A549 (cell line): ENCODE measurements at regions not wholly inside any gene's neighbourhood (a gene's known extent, or its start where the extent isn't known, plus 50 kb on each side); places are given as distances from the start of the nearest gene placed in this dataset.

Source experiments
- ATAC-seq, 2 experiments: fragments of 200-7000 bp in 1 of 2; fragments of >200 bp in 1 of 2; cut with Nextera tagmentation in 1 of 2; cut with Tn5 transposase in 1 of 2; 3 replicates each; pipeline versions ENCODE4 v1.8.0 to v1.9.1; 2018 to 2020; ENCODE audit warnings: mild to moderate bottlenecking in 1 of 2, moderate library complexity in 1 of 2
- CTCF ChIA-PET: fragments of 300-600 bp; sonication (Branson Sonifier 250); formaldehyde crosslinking; extraction: SDS; loops from one replicate; lab custom pipeline; 2021; ENCODE audit warnings: antibody characterized with exemption, inconsistent platforms; lab: Yijun Ruan, JAX
- POLR2A ChIA-PET: fragments of 350-600 bp; formaldehyde crosslinking; extraction: SDS; loops from one replicate; lab custom pipeline; 2021; ENCODE audit warnings: antibody characterized with exemption, inconsistent platforms; lab: Yijun Ruan, JAX
- DNase-seq, 2 experiments: peaks; one replicate each; pipeline versions ENCODE4 v3.0.0 to v3.0.0-alpha.2; 2011 to 2016; ENCODE audit warnings: low read depth in 1 of 2, low spot score in 1 of 2
- FAIRE-seq: peaks from 2 replicates; lab custom pipeline; 2011; peaks lifted over from hg19 to GRCh38; lab: Jason Lieb, UNC
- H3K27ac ChIP-seq, 2 experiments: fragments of >200 bp; sonication (Bioruptor Twin); formaldehyde crosslinking; 3 replicates each; pipeline ENCODE4 v1.5.1; 2016 to 2017
- H3K4me1 ChIP-seq: fragments of >200 bp; sonication (Bioruptor Twin); formaldehyde crosslinking; 3 replicates; pipeline ENCODE4 v1.6.1; 2016
- H3K4me2 ChIP-seq: fragments of >200 bp; sonication (Bioruptor Twin); formaldehyde crosslinking; 3 replicates; pipeline ENCODE4 v1.6.1; 2016
- H3K4me3 ChIP-seq: fragments of >200 bp; sonication (Bioruptor Twin); formaldehyde crosslinking; 3 replicates; pipeline ENCODE4 v1.5.1; 2016
- H3K9me3 ChIP-seq: fragments of >200 bp; sonication (Bioruptor Twin); formaldehyde crosslinking; 3 replicates; pipeline ENCODE4 v1.6.1; 2016
- BCL3 ChIP-seq: fragments of >200 bp; sonication (Bioruptor Twin); formaldehyde crosslinking; IDR thresholded peaks from 3 replicates; pipeline ENCODE4 v1.6.1; 2016
- BHLHE40 ChIP-seq: IDR thresholded peaks from 2 replicates; pipeline ENCODE4 v1.6.1; 2012; ENCODE audit warnings: low read depth, low read length, inconsistent platforms
- CBX8 ChIP-seq: fragments of 200-600 bp; sonication (generic); IDR thresholded peaks from 2 replicates; pipeline ENCODE4 v1.6.1; 2016
- EHF ChIP-seq: fragments of 250-450 bp; sonication (Bioruptor Pico); IDR thresholded peaks from 2 replicates; pipeline ENCODE4 v1.5.0; 2020; ENCODE audit warnings: mild to moderate bottlenecking
- ELK1 ChIP-seq: fragments of 150-350 bp; IDR thresholded peaks from 2 replicates; pipeline ENCODE4 v1.6.1; 2014; ENCODE audit warnings: low read depth, mild to moderate bottlenecking, low read length
- FOSB ChIP-seq: fragments of 250-450 bp; sonication (Bioruptor Pico); IDR thresholded peaks from 2 replicates; pipeline ENCODE4 v1.5.0; 2020; ENCODE audit warnings: mild to moderate bottlenecking, moderate library complexity
- FOXS1 ChIP-seq: fragments of 250-450 bp; sonication (Bioruptor Pico); IDR thresholded peaks from 2 replicates; pipeline ENCODE4 v1.5.0; 2020; ENCODE audit warnings: mild to moderate bottlenecking, moderate library complexity
- GATA3 ChIP-seq: IDR thresholded peaks from 2 replicates; pipeline ENCODE4 v1.6.1; 2012; ENCODE audit warnings: borderline replicate concordance
- HES2 ChIP-seq: fragments of >200 bp; sonication (Bioruptor Twin); formaldehyde crosslinking; IDR thresholded peaks from 2 replicates; pipeline ENCODE4 v1.6.1; 2016
- HEYL ChIP-seq: fragments of 250-450 bp; sonication (Bioruptor Pico); IDR thresholded peaks from 2 replicates; pipeline ENCODE4 v1.8.0; 2021; ENCODE audit warnings: mild to moderate bottlenecking, moderate library complexity
- HMGXB4 ChIP-seq: fragments of 250-450 bp; sonication (Bioruptor Pico); IDR thresholded peaks from 2 replicates; pipeline ENCODE4 v1.5.0; 2021; ENCODE audit warnings: mild to moderate bottlenecking, moderate library complexity, borderline replicate concordance
- HOXA7 ChIP-seq: fragments of 250-450 bp; sonication (Bioruptor Pico); IDR thresholded peaks from 2 replicates; pipeline ENCODE4 v1.5.0; 2020; ENCODE audit warnings: mild to moderate bottlenecking, moderate library complexity
- HOXB5 ChIP-seq: fragments of 250-450 bp; sonication (Bioruptor Pico); IDR thresholded peaks from 2 replicates; pipeline ENCODE4 v1.5.0; 2020; ENCODE audit warnings: mild to moderate bottlenecking, moderate library complexity
- JUNB ChIP-seq: fragments of >200 bp; sonication (Bioruptor Twin); formaldehyde crosslinking; IDR thresholded peaks from 2 replicates; pipeline ENCODE4 v1.6.1; 2016
- KDM1A ChIP-seq: fragments of 200-600 bp; sonication (generic); IDR thresholded peaks from 2 replicates; pipeline ENCODE4 v1.6.1; 2016; ENCODE audit warnings: low read depth, mild to moderate bottlenecking
- MAX ChIP-seq: IDR thresholded peaks from 2 replicates; pipeline ENCODE4 v1.6.1; 2012
- MAZ ChIP-seq: fragments of 150-350 bp; IDR thresholded peaks from 2 replicates; pipeline ENCODE4 v1.6.1; 2014; ENCODE audit warnings: antibody characterized with exemption, low read depth, low read length, borderline replicate concordance
- NR3C1 ChIP-seq: fragments of >200 bp; sonication (Bioruptor Twin); formaldehyde crosslinking; IDR thresholded peaks from 3 replicates; pipeline ENCODE4 v1.6.1; 2017
- PBX3 ChIP-seq: IDR thresholded peaks from 2 replicates; pipeline ENCODE4 v1.6.1; 2012
- POLR2AphosphoS2 ChIP-seq: conservative IDR thresholded peaks from 2 replicates; pipeline ENCODE4 v1.6.1; 2012; ENCODE audit warnings: low read length, improper control_type of control experiment, inconsistent platforms
- RARB ChIP-seq: fragments of 250-450 bp; sonication (Bioruptor Pico); IDR thresholded peaks from 2 replicates; pipeline ENCODE4 v1.8.0; 2021; ENCODE audit warnings: mild to moderate bottlenecking, moderate library complexity
- SMC3 ChIP-seq: fragments of >200 bp; sonication (Bioruptor Twin); formaldehyde crosslinking; IDR thresholded peaks from 3 replicates; pipeline ENCODE4 v1.6.1; 2018; ENCODE audit warnings: inconsistent platforms
- SREBF2 ChIP-seq: fragments of 450-650 bp; IDR thresholded peaks from 2 replicates; pipeline ENCODE4 v1.6.1; 2014; ENCODE audit warnings: mild to moderate bottlenecking, moderate library complexity
- TP53 ChIP-seq: fragments of 250-450 bp; sonication (Bioruptor Pico); IDR thresholded peaks from 2 replicates; pipeline ENCODE4 v1.5.0; 2021; ENCODE audit warnings: mild to moderate bottlenecking, moderate library complexity
- USF2 ChIP-seq: fragments of 450-650 bp; IDR thresholded peaks from 2 replicates; pipeline ENCODE4 v1.6.1; 2014; ENCODE audit warnings: antibody characterized with exemption
- ZSCAN20 ChIP-seq: fragments of 250-450 bp; sonication (Bioruptor Pico); IDR thresholded peaks from 2 replicates; pipeline ENCODE4 v1.8.0; 2022; ENCODE audit warnings: mild to moderate bottlenecking, moderate library complexity
- WGBS: methylation state at CpG from one replicate; pipeline ENCODE4 v1.1.6; 2017; ENCODE audit errors: missing lambda C conversion rate; 5-methylcytosine and 5-hydroxymethylcytosine counted together

- CTCF ChIA-PET = no interaction called here
- Histone ChIP-seq H3K27ac (no peak overlapping the region), H3K9me3 (no peaks in the 10 kb centered on the region), H3K4me1 (no peaks in the 10 kb centered on the region), H3K4me2 (no peak overlapping the region), H3K4me3 (no peak overlapping the region)
- WGBS = 5% methylated on average over 3 of the region's 3 CpGs
- TF ChIP-seq ELK1 = no peak
- TF ChIP-seq KDM1A = no peak
- TF ChIP-seq POLR2AphosphoS2 = no peak
- TF ChIP-seq MAX = no peak
- no peak for TF ChIP-seq MAZ
- no peak for TF ChIP-seq FOSB (CRISPR knock-in tag)
- no peak for TF ChIP-seq GATA3
- no peak for TF ChIP-seq BHLHE40
- no peak for TF ChIP-seq SMC3
- TF ChIP-seq SREBF2 = no peak
- TF ChIP-seq NR3C1 = no peak
- no peak for TF ChIP-seq JUNB
- POLR2A ChIA-PET = no interaction called here
- ATAC-seq (no peak), FAIRE-seq (no peak), DNase-seq (no peak)
Observed at GRCh38 chr11:41982975-41983374, 523.5 kb upstream of the LRRC4C start.

GRCh38 chr11:41983475-41983874, 524.0 kb upstream of the LRRC4C start:
- DNase-seq = no peak
- POLR2A ChIA-PET = no interaction called here
- FAIRE-seq = no peak
- Histone ChIP-seq H3K27ac (no peak overlapping the region), H3K4me1 (no peaks in the 10 kb centered on the region), H3K4me2 (no peak overlapping the region), H3K4me3 (no peak overlapping the region), H3K9me3 (no peaks in the 10 kb centered on the region)
- ATAC-seq = no peak
- CTCF ChIA-PET = no interaction called here
- TF ChIP-seq BCL3 (no peak), HOXB5 (CRISPR knock-in tag) (no peak), HES2 (no peak)

GRCh38 chr11:41984023-41984422, 524.6 kb upstream of the LRRC4C start:
- Histone ChIP-seq H3K9me3 (no peaks in the 10 kb centered on the region), H3K4me1 (no peaks in the 10 kb centered on the region), H3K4me2 (no peak overlapping the region), H3K4me3 (no peak overlapping the region), H3K27ac (no peak overlapping the region)
- ATAC-seq (no peak), DNase-seq (no peak), FAIRE-seq (no peak)
- 2% methylated on average over 2 of the region's 2 CpGs for WGBS
- no peak for TF ChIP-seq HMGXB4
- no peak for TF ChIP-seq EHF
- no peak for TF ChIP-seq PBX3
- TF ChIP-seq USF2 = no peak
- no peak for TF ChIP-seq CBX8
- TF ChIP-seq TP53 (CRISPR knock-in tag) = no peak
- no peak for TF ChIP-seq HOXA7 (CRISPR knock-in tag)
- no peak for TF ChIP-seq HEYL (CRISPR knock-in tag)
- TF ChIP-seq ZSCAN20 = no peak
- no peak for TF ChIP-seq RARB (CRISPR knock-in tag)
- no peak for TF ChIP-seq FOXS1 (CRISPR knock-in tag)
- no peak for TF ChIP-seq GATA3
- CTCF ChIA-PET = no interaction called here
- POLR2A ChIA-PET = no interaction called here
